PFSK-1 (cell line): ENCODE measurements at regions not wholly inside any gene's neighbourhood (a gene's known extent, or its start where the extent isn't known, plus 50 kb on each side); places are given as distances from the start of the nearest gene placed in this dataset.

Experiments used
- FOXP2 ChIP-seq: optimal IDR thresholded peaks from 2 replicates; pipeline ENCODE3; 2011; ENCODE audit warnings: borderline replicate concordance, control low read depth, inconsistent platforms; ENCODE audit not compliant: insufficient read depth; ENCODE audit errors: extremely low read length, extremely low read depth
- POLR2AphosphoS5 ChIP-seq: IDR thresholded peaks from 2 replicates; pipeline ENCODE4 v1.6.1; 2012; ENCODE audit warnings: low read depth, mild to moderate bottlenecking, control low read depth, low read length, moderate library complexity
- REST ChIP-seq, 2 experiments: IDR thresholded peaks; 2 replicates each; pipeline versions ENCODE4 v1.6.1 to v1.8.0; 2011 to 2012; ENCODE audit warnings: low read depth in 2 of 2, low read length in 2 of 2, control low read depth in 1 of 2, inconsistent platforms in 1 of 2, mild to moderate bottlenecking in 1 of 2, moderate library complexity in 1 of 2; ENCODE audit not compliant: insufficient read depth in 1 of 2
- SIN3A ChIP-seq: IDR thresholded peaks from 2 replicates; pipeline ENCODE4 v1.6.1; 2012; ENCODE audit warnings: mild to moderate bottlenecking, low read length, moderate library complexity, borderline replicate concordance; ENCODE audit not compliant: insufficient read depth
- TAF1 ChIP-seq: IDR thresholded peaks from 2 replicates; pipeline ENCODE4 v1.6.1; 2012; ENCODE audit warnings: low read length, control low read depth, borderline replicate concordance; ENCODE audit not compliant: insufficient read depth

GRCh38 chr3:31197941-31198340 is 303.5 kb upstream of the GADL1 start:
- TF ChIP-seq SIN3A (no peak), REST (IDR thresholded peaks at IDR 0.05; ENCODE audit: insufficient read depth in 1 of 2, low read depth in 2 of 2, low read length in 2 of 2) (no peak), TAF1 (no peak), POLR2AphosphoS5 (no peak), FOXP2 (no peak)

DNA sequence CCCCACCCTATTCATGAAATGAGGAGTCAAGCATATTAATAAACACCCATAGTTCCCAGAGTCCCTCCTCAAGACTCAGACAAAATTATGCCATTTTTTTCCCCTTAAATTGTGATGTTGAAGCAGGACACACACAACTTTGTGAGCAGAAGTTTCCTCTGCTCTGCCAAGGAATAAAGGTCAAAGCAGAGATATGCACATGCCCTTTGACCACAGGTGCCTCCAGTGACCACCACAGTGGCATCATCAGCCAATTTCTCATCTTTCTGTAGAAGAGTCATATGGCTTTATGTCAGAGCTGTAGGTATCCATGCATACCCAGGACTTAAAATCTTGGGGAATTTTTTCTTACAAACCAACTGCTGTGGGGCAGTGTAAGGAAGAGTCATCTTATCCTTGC is 304.4 kb upstream of the GADL1 start:
- no peak for TF ChIP-seq FOXP2
- TF ChIP-seq SIN3A = no peak

DNA sequence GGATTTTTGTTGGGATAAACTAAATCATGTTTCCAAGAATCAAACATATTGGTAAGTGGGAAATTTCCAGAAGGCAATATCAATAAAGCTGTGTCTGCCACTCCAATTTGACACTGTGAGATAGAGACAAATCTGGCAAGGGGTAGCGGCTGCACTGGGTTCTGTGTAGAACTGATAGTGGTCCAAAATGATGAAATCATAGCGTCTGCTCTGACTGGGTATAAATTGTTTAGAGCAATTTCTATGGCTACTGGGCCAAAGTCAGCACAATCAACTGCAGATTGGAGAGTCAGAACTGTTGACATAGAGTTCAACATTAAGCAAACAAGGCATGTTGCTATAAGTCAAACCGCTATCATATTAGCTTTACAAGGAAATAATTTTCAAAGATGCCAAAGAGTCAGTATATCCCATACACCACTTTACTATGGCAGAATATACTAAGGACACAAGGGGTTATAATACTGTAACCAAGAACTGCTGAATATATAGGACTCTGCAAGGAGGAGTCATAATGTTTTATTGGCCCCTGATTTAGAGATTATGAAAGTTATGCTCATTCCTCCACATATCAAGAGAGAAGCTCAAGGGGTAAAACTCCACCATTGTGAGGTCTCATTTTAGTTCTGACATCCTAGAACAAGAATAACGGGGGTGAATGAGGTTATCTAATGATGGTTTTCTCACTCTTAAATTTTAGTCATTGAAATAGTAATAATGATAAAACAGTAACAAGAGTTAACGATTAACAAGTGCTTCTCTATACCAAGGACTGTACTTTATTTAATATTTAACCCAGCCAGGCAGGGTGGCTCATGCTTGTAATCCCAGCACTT is 309.7 kb upstream of the GADL1 start:
- no peak for TF ChIP-seq TAF1
- TF ChIP-seq POLR2AphosphoS5 = no peak
- TF ChIP-seq SIN3A = no peak
- TF ChIP-seq FOXP2 = no peak

DNA sequence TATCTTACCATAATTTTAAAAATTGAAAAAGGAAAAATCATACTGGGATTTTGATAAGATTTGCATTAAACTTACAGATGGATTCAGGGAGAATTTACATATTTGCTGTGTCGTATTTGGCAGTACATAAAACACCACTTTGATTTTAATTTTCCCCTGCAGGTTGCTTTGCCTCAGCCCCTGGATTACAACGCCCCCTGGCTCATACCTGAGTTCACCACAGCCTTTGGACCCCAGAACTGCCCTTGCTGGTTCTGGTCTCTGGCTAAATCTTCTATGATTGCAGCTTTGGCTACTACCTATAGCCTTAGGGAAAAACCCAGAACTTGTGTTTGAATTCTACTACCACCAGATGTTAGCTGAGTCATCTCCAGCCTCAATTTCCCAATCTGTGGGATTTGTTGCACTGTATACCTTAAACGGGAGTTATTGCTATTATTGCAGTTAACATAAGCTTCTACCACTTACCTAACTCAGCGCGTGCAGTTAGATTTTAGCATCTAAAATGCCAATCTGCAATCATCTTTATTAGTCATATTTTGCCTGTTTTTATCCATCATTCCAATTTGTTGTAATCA is 315.7 kb upstream of the GADL1 start:
- no peak for TF ChIP-seq FOXP2

DNA sequence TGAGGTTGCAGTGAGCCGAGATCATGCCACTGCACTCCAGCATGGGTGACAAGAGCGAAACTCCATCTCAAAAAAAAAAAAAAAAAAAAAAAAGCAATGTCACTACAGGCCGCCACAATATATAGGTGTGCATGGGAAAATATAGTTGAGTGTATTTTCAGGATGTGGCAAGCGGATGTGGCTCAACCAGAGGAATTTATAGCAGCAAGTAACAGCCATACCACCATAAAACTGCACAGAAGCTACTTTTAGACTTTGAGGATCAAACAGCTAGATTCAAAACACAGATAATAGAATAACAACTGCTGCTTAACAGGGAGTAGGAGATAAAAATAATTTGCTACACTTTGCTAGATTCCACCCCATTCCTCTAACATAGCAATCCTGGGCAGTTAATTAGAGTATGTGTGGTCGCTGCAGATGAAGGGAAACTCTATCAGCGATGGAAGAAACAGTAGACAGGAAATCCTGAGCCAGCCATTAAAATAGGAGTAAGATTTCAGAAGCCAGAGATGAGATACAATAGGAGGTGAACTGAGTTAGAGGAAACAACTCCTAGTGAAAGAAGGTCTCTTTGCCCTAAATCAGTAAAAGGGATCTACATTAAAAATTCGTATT is 318.7 kb upstream of the STT3B start:
- TF ChIP-seq POLR2AphosphoS5 = no peak
- no peak for TF ChIP-seq REST (IDR thresholded peaks at IDR 0.05; ENCODE audit: insufficient read depth in 1 of 2, low read depth in 2 of 2, low read length in 2 of 2)
- TF ChIP-seq FOXP2 = no peak
- TF ChIP-seq TAF1 = no peak
- TF ChIP-seq SIN3A = no peak

DNA sequence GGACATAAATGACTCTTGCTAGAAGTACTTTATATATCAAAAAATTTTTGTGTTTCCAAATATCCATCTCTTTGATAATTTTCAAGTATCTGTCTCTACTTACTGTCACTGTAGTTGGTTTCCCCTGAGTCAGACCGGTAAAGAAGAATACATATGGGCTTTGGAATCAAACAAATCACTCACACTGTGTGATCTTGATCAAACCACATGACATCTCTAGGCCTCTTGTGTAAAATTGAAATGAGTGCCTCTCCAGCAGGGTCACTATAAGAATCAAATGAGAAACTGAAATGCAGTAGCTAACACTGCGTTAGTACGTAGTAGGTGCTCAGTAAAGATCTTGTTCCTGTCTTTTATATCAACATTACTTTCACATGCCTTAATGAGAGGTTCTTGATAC is 314.6 kb upstream of the STT3B start:
- TF ChIP-seq REST (IDR thresholded peaks at IDR 0.05; ENCODE audit: insufficient read depth in 1 of 2, low read depth in 2 of 2, low read length in 2 of 2) (no peak), POLR2AphosphoS5 (no peak), FOXP2 (no peak), SIN3A (no peak), TAF1 (no peak)

GRCh38 chr3:31219131-31219843 is 313.4 kb upstream of the STT3B start:
- no peak for TF ChIP-seq POLR2AphosphoS5
- no peak for TF ChIP-seq FOXP2
- no peak for TF ChIP-seq REST (IDR thresholded peaks at IDR 0.05; ENCODE audit: insufficient read depth in 1 of 2, low read depth in 2 of 2, low read length in 2 of 2)
- TF ChIP-seq SIN3A = no peak
- TF ChIP-seq TAF1 = no peak
